Bronchial epithelial cell (primary cell): ENCODE measurements at regions not wholly inside any gene's neighbourhood (a gene's known extent, or its start where the extent isn't known, plus 50 kb on each side); places are given as distances from the start of the nearest gene placed in this dataset.

Source experiments
- DNase-seq: peaks from one replicate; pipeline ENCODE4 v3.0.0-alpha.2; 2010; ENCODE audit warnings: low read depth
- FAIRE-seq: peaks from 2 replicates; lab custom pipeline; 2011; peaks lifted over from hg19 to GRCh38; lab: Jason Lieb, UNC
- H3K27me3 ChIP-seq: 2 replicates; pipeline ENCODE4 v1.5.1; 2011; ENCODE audit warnings: low read length; ENCODE audit not compliant: control insufficient read depth, insufficient read depth
- H3K36me3 ChIP-seq: 2 replicates; pipeline ENCODE4 v1.5.1; 2011; ENCODE audit warnings: low read length; ENCODE audit not compliant: control insufficient read depth, insufficient read depth
- H3K4me3 ChIP-seq: 2 replicates; pipeline ENCODE4 v1.5.1; 2011; ENCODE audit warnings: mild to moderate bottlenecking, low read depth, low read length, control low read depth
- TF ChIP-seq, protein P1 (sequence below): IDR thresholded peaks from 2 replicates; pipeline ENCODE4 v1.5.1; 2011; ENCODE audit warnings: mild to moderate bottlenecking, moderate library complexity, low read length, control low read depth, inconsistent platforms; ENCODE audit not compliant: insufficient read depth, severe bottlenecking

GRCh38 chr6:6508643-6509042 lies 79.9 kb upstream of the LY86 start:
- Histone ChIP-seq H3K27me3 (no peaks in the 10 kb centered on the region), H3K36me3 (no peaks in the 10 kb centered on the region), H3K4me3 (no peak overlapping the region)
- FAIRE-seq = no peak
- DNase-seq = no peak
- TF ChIP-seq, protein P1, sequence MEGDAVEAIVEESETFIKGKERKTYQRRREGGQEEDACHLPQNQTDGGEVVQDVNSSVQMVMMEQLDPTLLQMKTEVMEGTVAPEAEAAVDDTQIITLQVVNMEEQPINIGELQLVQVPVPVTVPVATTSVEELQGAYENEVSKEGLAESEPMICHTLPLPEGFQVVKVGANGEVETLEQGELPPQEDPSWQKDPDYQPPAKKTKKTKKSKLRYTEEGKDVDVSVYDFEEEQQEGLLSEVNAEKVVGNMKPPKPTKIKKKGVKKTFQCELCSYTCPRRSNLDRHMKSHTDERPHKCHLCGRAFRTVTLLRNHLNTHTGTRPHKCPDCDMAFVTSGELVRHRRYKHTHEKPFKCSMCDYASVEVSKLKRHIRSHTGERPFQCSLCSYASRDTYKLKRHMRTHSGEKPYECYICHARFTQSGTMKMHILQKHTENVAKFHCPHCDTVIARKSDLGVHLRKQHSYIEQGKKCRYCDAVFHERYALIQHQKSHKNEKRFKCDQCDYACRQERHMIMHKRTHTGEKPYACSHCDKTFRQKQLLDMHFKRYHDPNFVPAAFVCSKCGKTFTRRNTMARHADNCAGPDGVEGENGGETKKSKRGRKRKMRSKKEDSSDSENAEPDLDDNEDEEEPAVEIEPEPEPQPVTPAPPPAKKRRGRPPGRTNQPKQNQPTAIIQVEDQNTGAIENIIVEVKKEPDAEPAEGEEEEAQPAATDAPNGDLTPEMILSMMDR = no peak

DNA sequence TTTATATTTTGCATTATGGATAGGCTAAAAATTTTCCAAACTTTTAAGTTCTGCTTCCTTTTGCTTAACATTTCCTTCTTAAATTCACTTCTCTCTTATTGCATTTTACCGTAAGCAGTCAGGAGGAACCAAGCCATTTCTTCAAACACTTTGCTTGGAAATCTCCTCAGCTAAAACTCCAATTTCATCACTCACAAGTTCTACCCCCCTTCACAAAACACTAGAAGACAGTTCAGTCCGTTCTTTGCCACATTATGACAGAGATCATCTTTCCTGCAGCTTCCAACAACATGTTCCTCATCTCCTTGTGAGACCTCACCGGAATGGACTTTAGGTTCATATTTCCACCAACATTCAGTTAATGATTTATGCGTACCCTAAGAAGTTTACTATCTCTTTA lies 79.2 kb upstream of the LY86 start:
- TF ChIP-seq, protein P1 = no peak
- DNase-seq = no peak
- H3K4me3 ChIP-seq = no peak overlapping the region
- no peak for FAIRE-seq
- H3K27me3 ChIP-seq = no peaks in the 10 kb centered on the region
- no peaks in the 10 kb centered on the region for H3K36me3 ChIP-seq

DNA sequence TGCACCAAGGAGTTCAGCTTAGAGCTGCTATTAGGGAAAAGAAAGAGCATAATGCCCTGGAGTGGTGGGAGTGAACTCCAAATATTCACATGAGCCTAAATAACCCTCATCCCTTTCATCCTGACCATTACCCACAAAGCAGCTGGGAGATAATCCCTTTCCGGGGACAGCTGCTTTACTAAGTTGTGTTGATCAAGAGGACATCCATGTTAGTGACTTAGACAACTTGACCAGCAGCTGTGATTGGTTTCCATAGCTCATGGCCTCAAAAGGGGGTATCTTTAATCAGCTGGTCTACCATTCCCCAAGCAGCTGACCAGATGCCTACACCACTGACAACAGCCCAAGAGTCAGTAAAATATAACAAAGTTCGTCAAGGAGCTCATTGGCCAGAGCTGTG lies 75.8 kb upstream of the LY86 start:
- no peak overlapping the region for H3K4me3 ChIP-seq
- FAIRE-seq (no peak), DNase-seq (no peak)
- H3K27me3 ChIP-seq = no peaks in the 10 kb centered on the region
- TF ChIP-seq, protein P1 = no peak
- H3K36me3 ChIP-seq = no peaks in the 10 kb centered on the region

DNA sequence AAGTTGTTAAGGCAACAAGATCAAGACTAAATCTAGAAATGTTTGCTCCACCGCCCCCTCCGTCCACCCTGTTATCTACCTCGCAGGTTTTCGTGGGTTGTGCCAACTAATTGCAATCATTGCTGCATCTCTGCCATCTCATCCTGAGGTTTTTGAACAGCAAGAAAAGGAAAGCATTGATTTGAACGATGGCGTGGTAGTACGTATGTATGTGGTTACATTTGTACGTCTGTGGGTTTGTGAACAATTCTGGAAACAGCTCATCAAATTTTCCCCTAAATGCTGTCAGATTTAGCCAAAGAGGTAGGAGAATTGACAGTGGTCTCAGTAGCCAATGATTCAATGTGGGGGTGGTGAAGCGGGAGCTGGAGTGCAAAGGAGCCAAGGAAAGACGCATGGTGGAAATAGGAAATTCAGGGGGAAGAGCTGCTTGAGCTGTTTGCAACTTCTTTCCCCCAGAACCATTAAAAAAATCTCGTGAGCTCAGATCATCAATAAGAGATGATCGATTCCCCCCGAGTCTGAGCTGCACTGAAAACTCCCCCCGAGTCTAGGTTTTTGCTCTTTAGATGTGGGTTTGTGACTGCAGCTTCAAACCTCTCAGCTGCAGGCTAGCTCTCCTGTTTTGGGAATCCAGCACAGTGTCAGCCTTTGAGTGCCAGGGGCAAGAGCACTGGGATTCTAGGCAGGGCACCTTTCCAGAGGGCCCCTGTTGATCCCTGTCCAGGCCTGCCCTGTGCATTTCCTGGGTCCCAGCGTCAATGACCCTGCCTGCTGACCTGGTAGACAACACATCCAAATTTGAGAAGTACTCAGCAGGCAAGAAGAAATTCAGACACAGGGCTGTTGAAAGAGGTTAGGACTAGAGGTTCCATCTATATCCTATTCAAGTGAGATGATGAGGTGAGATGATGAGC lies 72.6 kb upstream of the LY86 start:
- TF ChIP-seq, protein P1 = no peak
- no peaks in the 10 kb centered on the region for H3K36me3 ChIP-seq
- no peak overlapping the region for H3K4me3 ChIP-seq
- FAIRE-seq (no peak), DNase-seq (no peak)
- no peaks in the 10 kb centered on the region for H3K27me3 ChIP-seq

DNA sequence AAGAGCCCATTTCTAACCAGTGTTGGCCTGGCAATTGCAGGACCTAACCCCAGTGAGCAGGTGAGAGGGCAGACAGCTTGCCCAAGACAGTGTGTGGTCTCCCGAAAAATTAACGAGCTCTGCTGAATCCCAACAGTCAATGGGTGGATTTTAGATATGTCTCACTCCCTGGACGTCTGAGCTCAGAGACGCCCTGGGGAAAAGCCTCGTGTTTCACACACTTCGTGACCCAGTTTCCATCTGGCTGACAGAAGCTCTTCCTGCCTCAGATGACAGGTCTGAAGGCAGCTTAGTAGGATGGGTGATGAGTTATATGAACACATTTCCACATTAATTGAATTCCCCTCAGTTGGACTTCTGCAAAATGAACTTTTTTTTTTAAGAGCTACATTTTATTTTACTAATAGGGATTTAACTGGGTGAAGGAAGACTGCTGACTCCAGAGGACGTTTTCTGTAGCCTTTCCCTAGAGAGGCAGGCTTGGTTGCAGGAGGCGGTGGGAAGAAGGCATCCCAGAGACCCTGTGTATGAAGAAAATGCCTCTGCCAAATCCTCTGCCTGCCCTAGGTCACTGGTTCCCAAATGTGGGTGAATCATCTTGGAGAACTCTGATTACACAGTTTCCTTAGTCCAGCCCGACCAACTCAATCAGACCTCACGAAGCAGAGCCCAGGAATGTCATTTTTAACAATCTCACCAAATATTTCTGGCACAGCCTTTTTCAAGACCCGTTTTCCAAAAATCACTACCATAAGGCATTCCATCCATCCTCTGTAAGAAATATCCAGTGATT lies 71.7 kb upstream of the LY86 start:
- H3K4me3 ChIP-seq = no peak overlapping the region
- H3K36me3 ChIP-seq = no peaks in the 10 kb centered on the region
- no peaks in the 10 kb centered on the region for H3K27me3 ChIP-seq
- TF ChIP-seq, protein P1 = no peak
- DNase-seq = no peak
- FAIRE-seq = no peak
